DMS153 treated with DMSO at 0.1 percent for 48 hours (cell line): ENCODE measurements at regions not wholly inside any gene's neighbourhood (a gene's known extent, or its start where the extent isn't known, plus 50 kb on each side); places are given as distances from the start of the nearest gene placed in this dataset.
"Not testable (repeated sequence)": the region's sequence is repeated elsewhere in the genome, so short reads cannot be mapped to it uniquely, and the experiment has no call there.

Experiments used
- DNase-seq: peaks from one replicate; lab custom pipeline; 2025; ENCODE audit not compliant: unreplicated experiment; lab: John Stamatoyannopoulos, UW

GRCh38 chrX:151042842-151043241, 59.7 kb downstream of the HMGB3 start:
- no peak for DNase-seq

GRCh38 chrX:151066373-151066772, 83.2 kb downstream of the HMGB3 start:
- DNase-seq = not testable (repeated sequence)

GRCh38 chrX:151073767-151074166, 90.6 kb downstream of the HMGB3 start:
- no peak for DNase-seq

GRCh38 chrX:151081016-151081415, 95.4 kb upstream of the GPR50 start:
- no peak for DNase-seq

- peak; percentile 70 for DNase-seq
Observed at GRCh38 chrX:151082077-151082948, 94.1 kb upstream of the GPR50 start.

- no peak for DNase-seq
Observed at GRCh38 chrX:151084454-151084853, 91.9 kb upstream of the GPR50 start.

GRCh38 chrX:151085207-151085606, 91.2 kb upstream of the GPR50 start:
- DNase-seq = no peak

- no peak for DNase-seq
Observed at GRCh38 chrX:151088221-151088620, 88.2 kb upstream of the GPR50 start.

GRCh38 chrX:151099001-151099400, 77.4 kb upstream of the GPR50 start:
- DNase-seq = no peak

GRCh38 chrX:151100799-151101198, 75.6 kb upstream of the GPR50 start:
- DNase-seq = no peak

- DNase-seq = not testable (repeated sequence)
Observed at GRCh38 chrX:151113200-151113599, 63.2 kb upstream of the GPR50 start.
